H1 (cell line): ENCODE measurements at regions not wholly inside any gene's neighbourhood (a gene's known extent, or its start where the extent isn't known, plus 50 kb on each side); places are given as distances from the start of the nearest gene placed in this dataset.

Experiments used
- ATF3 ChIP-seq: IDR thresholded peaks from 2 replicates; pipeline ENCODE4 v1.6.1; 2011; ENCODE audit warnings: low read depth, mild to moderate bottlenecking, low read length; ENCODE audit not compliant: insufficient read depth
- BRCA1 ChIP-seq: IDR thresholded peaks from 2 replicates; pipeline ENCODE4 v1.6.1; 2012; ENCODE audit warnings: low read depth, low read length, improper control_type of control experiment
- CHD7 ChIP-seq: fragments of 300-600 bp; sonication (generic); IDR thresholded peaks from 2 replicates; pipeline ENCODE4 v1.7.1; 2012; ENCODE audit warnings: low read length, moderate library complexity, mild to moderate bottlenecking, inconsistent platforms; ENCODE audit not compliant: insufficient replicate concordance
- CREB1 ChIP-seq: IDR thresholded peaks from 2 replicates; pipeline ENCODE4 v1.6.1; 2012; ENCODE audit warnings: inconsistent platforms
- GABPA ChIP-seq: IDR thresholded peaks from 2 replicates; pipeline ENCODE4 v1.6.1; 2011; ENCODE audit warnings: mild to moderate bottlenecking, low read length, moderate library complexity, borderline replicate concordance; ENCODE audit not compliant: insufficient read depth
- HDAC2 ChIP-seq, 2 experiments: fragments of 300-600 bp in 1 of 2; sonication (generic) in 1 of 2; IDR thresholded peaks; 2 replicates each; pipeline ENCODE4 v1.6.1; 2011 to 2012; ENCODE audit warnings: low read depth in 2 of 2, low read length in 2 of 2, mild to moderate bottlenecking in 2 of 2, moderate library complexity in 2 of 2, borderline replicate concordance in 1 of 2, inconsistent platforms in 1 of 2
- NANOG ChIP-seq: IDR thresholded peaks from 2 replicates; pipeline ENCODE4 v1.6.1; 2011; ENCODE audit warnings: low read length, low read depth, mild to moderate bottlenecking, inconsistent platforms; ENCODE audit not compliant: insufficient read depth, poor library complexity, severe bottlenecking
- RFX5 ChIP-seq: IDR thresholded peaks from 2 replicates; pipeline ENCODE4 v1.6.1; 2011; ENCODE audit warnings: low read depth, low read length, improper control_type of control experiment, borderline replicate concordance
- SAP30 ChIP-seq: fragments of 300-600 bp; sonication (generic); IDR thresholded peaks from 2 replicates; pipeline ENCODE4 v1.7.1; 2012; ENCODE audit warnings: low read length, moderate library complexity, mild to moderate bottlenecking, inconsistent platforms; ENCODE audit not compliant: insufficient read depth, insufficient replicate concordance

GRCh38 chrX:14448406-14448805, 80.9 kb upstream of the GLRA2 start (continued):
- TF ChIP-seq CHD7 (no peak), NANOG (no peak), SAP30 (no peak), BRCA1 (no peak), GABPA (no peak), ATF3 (no peak), HDAC2 (IDR thresholded peaks at IDR 0.05; ENCODE audit: borderline replicate concordance in 1 of 2, low read depth in 2 of 2, low read length in 2 of 2) (no peak), RFX5 (no peak), CREB1 (no peak)
- TF ChIP-seq, all 59 proteins: peak for 0
